ENCODE measurements at regions not wholly inside any gene's neighbourhood (a gene's known extent, or its start where the extent isn't known, plus 50 kb on each side); places are given as distances from the start of the nearest gene placed in this dataset.

DNA sequence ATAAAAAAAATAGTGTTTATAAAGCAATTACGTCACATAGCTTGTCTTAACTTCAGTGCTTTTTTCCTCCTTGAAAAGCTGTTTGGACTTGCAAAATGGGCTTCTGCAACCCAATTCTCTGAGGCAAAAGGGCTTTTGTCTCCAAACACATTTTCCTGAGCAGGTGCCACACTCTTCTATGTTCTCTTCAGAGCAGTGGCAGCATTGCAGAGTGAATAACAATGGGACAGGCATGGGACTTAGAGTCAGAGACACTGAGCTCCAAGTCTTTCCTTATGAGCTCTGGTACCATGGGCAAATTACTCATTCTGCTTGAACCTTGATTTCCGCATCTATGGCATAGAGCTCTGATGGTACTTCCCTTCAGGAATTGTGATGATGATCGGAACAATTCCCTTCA, 149.0 kb downstream of the ARL6IP6 start:
- TF ChIP-seq, protein P1, sequence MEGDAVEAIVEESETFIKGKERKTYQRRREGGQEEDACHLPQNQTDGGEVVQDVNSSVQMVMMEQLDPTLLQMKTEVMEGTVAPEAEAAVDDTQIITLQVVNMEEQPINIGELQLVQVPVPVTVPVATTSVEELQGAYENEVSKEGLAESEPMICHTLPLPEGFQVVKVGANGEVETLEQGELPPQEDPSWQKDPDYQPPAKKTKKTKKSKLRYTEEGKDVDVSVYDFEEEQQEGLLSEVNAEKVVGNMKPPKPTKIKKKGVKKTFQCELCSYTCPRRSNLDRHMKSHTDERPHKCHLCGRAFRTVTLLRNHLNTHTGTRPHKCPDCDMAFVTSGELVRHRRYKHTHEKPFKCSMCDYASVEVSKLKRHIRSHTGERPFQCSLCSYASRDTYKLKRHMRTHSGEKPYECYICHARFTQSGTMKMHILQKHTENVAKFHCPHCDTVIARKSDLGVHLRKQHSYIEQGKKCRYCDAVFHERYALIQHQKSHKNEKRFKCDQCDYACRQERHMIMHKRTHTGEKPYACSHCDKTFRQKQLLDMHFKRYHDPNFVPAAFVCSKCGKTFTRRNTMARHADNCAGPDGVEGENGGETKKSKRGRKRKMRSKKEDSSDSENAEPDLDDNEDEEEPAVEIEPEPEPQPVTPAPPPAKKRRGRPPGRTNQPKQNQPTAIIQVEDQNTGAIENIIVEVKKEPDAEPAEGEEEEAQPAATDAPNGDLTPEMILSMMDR (conservative IDR thresholded peaks at IDR 0.05 in 1 of 2, IDR thresholded peaks at IDR 0.05 in 1 of 2; ENCODE audit: extremely low read depth in 1 of 2, insufficient read depth in 1 of 2, low read depth in 1 of 2, low read length in 2 of 2), result no peak
- TF ChIP-seq EZH2 (IDR thresholded peaks at IDR 0.05; ENCODE audit: borderline replicate concordance, low read length), result no peak

Data from mammary epithelial cell (primary cell).